GM23338 (cell line): ENCODE measurements at regions not wholly inside any gene's neighbourhood (a gene's known extent, or its start where the extent isn't known, plus 50 kb on each side); places are given as distances from the start of the nearest gene placed in this dataset.

Experiments used
- EZH2 ChIP-seq: fragments of 200-600 bp; sonication (generic); IDR thresholded peaks from one replicate; pipeline ENCODE4 v1.8.0; 2017; ENCODE audit warnings: antibody characterized with exemption, mild to moderate bottlenecking, low read depth; ENCODE audit not compliant: unreplicated experiment
- EZH2phosphoT487 ChIP-seq: fragments of 200-600 bp; sonication (generic); IDR thresholded peaks from one replicate; pipeline ENCODE4 v1.8.1; 2018; ENCODE audit warnings: antibody characterized with exemption; ENCODE audit not compliant: unreplicated experiment
- POLR2AphosphoS5 ChIP-seq: IDR thresholded peaks from 2 replicates; pipeline ENCODE4 v1.6.1; 2016; ENCODE audit warnings: antibody characterized with exemption, low read depth
- REST ChIP-seq: IDR thresholded peaks from one replicate; pipeline ENCODE4 v1.6.1; 2018; ENCODE audit warnings: antibody characterized with exemption; ENCODE audit not compliant: unreplicated experiment
- ZNF114 ChIP-seq: fragments of 250-450 bp; sonication (Bioruptor Pico); IDR thresholded peaks from 2 replicates; pipeline ENCODE4 v1.5.0; 2020; ENCODE audit warnings: mild to moderate bottlenecking, moderate library complexity
- TF ChIP-seq, protein P1 (sequence below), 2 experiments: fragments of 200-600 bp in 1 of 2; sonication (generic) in 1 of 2; conservative IDR thresholded peaks; 2 replicates each; pipeline versions ENCODE4 v1.5.1 to v1.6.1; 2016 to 2017; ENCODE audit warnings: antibody characterized with exemption in 2 of 2, low read depth in 2 of 2, mild to moderate bottlenecking in 2 of 2, moderate library complexity in 1 of 2

DNA sequence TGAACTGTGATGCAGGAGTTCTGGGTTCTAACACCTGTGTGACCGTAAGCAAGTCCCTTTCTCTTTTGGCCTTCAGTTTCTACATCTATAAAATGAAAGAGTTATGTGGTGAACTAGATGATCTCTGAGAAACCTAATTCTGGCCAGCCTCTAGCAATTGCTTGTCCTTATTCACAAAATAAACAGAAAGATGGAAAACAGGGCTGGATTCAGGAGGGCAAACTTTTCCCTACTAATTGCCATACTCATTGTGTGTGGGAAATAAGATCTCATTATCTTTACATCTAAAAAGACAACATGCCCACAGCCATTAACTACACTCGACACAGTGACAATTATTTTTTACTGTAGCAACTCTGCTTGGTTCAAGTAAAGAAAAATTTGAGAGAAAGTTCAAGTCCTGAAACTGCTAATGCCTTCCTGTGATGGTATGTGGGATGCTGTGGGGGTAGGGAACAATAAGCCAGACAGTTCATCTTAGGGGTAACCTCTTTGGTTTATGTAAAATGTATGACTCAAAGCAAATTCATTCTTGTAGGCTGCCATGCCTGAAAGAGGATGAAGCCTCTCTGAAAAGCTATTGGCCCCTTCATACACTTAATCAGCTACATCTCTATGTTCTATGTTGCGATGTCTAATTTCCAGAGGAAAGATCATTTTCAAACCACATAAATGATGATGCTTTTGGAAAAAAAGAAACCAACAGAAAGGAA, 177.6 kb upstream of the BCL6 start:
- TF ChIP-seq, protein P1, sequence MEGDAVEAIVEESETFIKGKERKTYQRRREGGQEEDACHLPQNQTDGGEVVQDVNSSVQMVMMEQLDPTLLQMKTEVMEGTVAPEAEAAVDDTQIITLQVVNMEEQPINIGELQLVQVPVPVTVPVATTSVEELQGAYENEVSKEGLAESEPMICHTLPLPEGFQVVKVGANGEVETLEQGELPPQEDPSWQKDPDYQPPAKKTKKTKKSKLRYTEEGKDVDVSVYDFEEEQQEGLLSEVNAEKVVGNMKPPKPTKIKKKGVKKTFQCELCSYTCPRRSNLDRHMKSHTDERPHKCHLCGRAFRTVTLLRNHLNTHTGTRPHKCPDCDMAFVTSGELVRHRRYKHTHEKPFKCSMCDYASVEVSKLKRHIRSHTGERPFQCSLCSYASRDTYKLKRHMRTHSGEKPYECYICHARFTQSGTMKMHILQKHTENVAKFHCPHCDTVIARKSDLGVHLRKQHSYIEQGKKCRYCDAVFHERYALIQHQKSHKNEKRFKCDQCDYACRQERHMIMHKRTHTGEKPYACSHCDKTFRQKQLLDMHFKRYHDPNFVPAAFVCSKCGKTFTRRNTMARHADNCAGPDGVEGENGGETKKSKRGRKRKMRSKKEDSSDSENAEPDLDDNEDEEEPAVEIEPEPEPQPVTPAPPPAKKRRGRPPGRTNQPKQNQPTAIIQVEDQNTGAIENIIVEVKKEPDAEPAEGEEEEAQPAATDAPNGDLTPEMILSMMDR (conservative IDR thresholded peaks at IDR 0.05; ENCODE audit: low read depth in 2 of 2) = no peak
- no peak for TF ChIP-seq REST
- TF ChIP-seq EZH2 = no peak
- no peak for TF ChIP-seq ZNF114 (CRISPR knock-in tag)
- TF ChIP-seq EZH2phosphoT487 = no peak
- TF ChIP-seq POLR2AphosphoS5 = no peak
